Heart left ventricle (tissue), 16 donors: ENCODE measurements at regions not wholly inside any gene's neighbourhood (a gene's known extent, or its start where the extent isn't known, plus 50 kb on each side); places are given as distances from the start of the nearest gene placed in this dataset.

Source experiments
- ATAC-seq, 4 donors: fragments of 200-7000 bp; cut with Tn5 transposase; one replicate each; pipeline ENCODE4 v1.9.1; 2020 to 2022; ENCODE audit warnings: moderate library complexity in 4 of 4, mild to moderate bottlenecking in 3 of 4, moderate number of reproducible peaks in 1 of 4
- DNase-seq, 5 donors: peaks; one replicate each; pipeline ENCODE4 v3.0.0-alpha.2; 2020
- H3K27ac ChIP-seq, 12 donors: fragments of 200-600 bp; sonication (generic) in 4 of 12; one replicate each; pipeline versions ENCODE4 v1.5.0 to v1.8.0; 2016 to 2022; ENCODE audit warnings: mild to moderate bottlenecking in 2 of 12
- H3K27me3 ChIP-seq, 9 donors: fragments of 200-600 bp; sonication (generic) in 2 of 9; one replicate each; pipeline versions ENCODE4 v1.5.1 to v1.8.0; 2016 to 2022; ENCODE audit warnings: mild to moderate bottlenecking in 3 of 9
- H3K36me3 ChIP-seq, 9 donors: fragments of 200-600 bp; sonication (generic) in 2 of 9; one replicate each; pipeline versions ENCODE4 v1.5.0 to v1.8.0; 2018 to 2022; ENCODE audit warnings: mild to moderate bottlenecking in 2 of 9
- H3K4me1 ChIP-seq, 12 donors: fragments of 200-600 bp; sonication (generic) in 4 of 12; one replicate each; pipeline versions ENCODE4 v1.5.0 to v1.8.0; 2016 to 2022; ENCODE audit warnings: mild to moderate bottlenecking in 3 of 12
- H3K4me3 ChIP-seq, 12 donors: fragments of 200-600 bp; sonication (generic) in 4 of 12; one replicate each; pipeline versions ENCODE4 v1.5.0 to v1.8.0; 2017 to 2022; ENCODE audit warnings: mild to moderate bottlenecking in 9 of 12, moderate library complexity in 4 of 12
- H3K9me3 ChIP-seq, 12 donors: fragments of 200-600 bp; sonication (generic) in 4 of 12; one replicate each; pipeline versions ENCODE4 v1.5.0 to v1.8.0; 2016 to 2022; ENCODE audit warnings: mild to moderate bottlenecking in 1 of 12
- POLR2A ChIP-seq, 2 donors: fragments of 450-650 bp; IDR thresholded peaks; one replicate each; pipeline ENCODE4 v1.6.1; 2017; ENCODE audit warnings: antibody characterized with exemption in 2 of 2, mild to moderate bottlenecking in 2 of 2, moderate library complexity in 2 of 2
- WGBS, 4 donors: extraction: QIAGEN DNeasy Blood & Tissue Kit in 2 of 4; methylation state at CpG; one replicate each; pipeline versions ENCODE4 v1.1.5 to v1.1.7; 2013 to 2018; 5-methylcytosine and 5-hydroxymethylcytosine counted together
- intact Hi-C, 10 donors: fragments of 100-400 bp; cut with DNase I; formaldehyde crosslinking; loops; one replicate each; pipeline versions ENCODE4 v1.11.1 to v1.14.2; 2022
- TF ChIP-seq, protein P1 (sequence below), 12 donors: fragments of 200-600 bp; sonication (generic) in 4 of 12; IDR thresholded peaks; one replicate each; pipeline versions ENCODE4 v1.5.0 to v1.8.0; 2018 to 2022; ENCODE audit warnings: antibody characterized with exemption in 12 of 12, mild to moderate bottlenecking in 5 of 12
- donor health status: ischemic (EF 13 %, LVEDD 7.1; RV severe dilation, severe dysfunction).
- donor health status: healthy with polysubstance abuse.
- donor health status: DM: no; HTN: yes; CAD: no.
- donor health status: DM: no; HTN: no; CAD: no.
- donor health status: ischemic (EF 25% LVEDD 6.9; RV normal size, moderate dysfunction).
- donor health status: ischemic (EF 25% LVEDD 5.7; RV mildly dilated, moderate dysfunction).
- donor health status: healthy.
- donor health status: DM: yes; HTN: yes; CAD: no.
- donor health status: ischemic (EF 35%, LVEDD 5.7; RV mildly dilated, moderate dysfunction).
- donor health status: nonischemic (EF 11% LVEDD 7.7; RV severe dilation, severe dysfunction).
- donor health status: DM: yes; HTN: yes; CAD: no.
- donor health status: PGD.
- donor health status: ischemic (EF 29% LVEDD 5.4; RV normal size, mild dysfunction).
- donor health status: nonischemic (EF 23%, LVEDD 6.1; RV moderate dilation, normal function).

DNA sequence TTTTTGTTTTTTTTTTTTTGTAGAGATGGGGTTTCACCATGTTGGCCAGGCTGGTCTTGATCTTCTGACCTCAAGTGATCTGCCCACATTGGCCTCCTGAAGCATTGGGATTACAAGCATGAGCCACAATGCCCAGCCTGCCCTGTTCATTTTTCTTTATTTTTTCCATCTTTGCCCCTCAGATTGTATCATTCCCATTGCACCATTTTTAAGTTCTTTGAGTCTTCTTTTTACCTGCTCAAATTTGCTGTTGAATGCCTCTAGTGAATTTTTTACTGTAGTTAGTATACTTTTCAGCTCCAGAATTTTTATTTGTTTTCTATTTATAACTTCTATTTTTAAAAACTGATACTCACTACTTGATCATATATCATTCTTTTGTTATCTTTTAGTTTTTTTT lies 101.4 kb upstream of the SLC4A10 start:
- no peak overlapping the region for H3K27ac ChIP-seq

DNA sequence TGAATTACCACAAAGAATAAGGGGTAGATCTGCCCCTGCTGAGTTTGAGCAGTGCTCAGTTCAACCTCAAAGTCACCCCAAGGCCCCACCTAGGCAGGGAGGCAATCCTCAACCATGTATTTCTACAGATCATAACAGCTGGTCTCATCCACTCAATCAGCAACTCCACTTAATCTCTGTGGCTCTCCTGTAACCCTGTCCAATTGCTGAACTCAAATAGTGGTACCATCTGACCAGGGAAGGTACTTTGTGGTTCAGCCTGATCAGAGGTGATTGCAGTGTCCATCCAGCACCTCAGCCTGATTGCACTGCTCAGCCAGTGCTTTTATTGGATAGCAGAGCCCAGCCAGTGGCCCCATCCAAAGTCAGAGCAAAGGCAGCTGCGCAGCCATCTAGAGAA lies 91.0 kb upstream of the SLC4A10 start:
- ATAC-seq: no peak
- intact Hi-C loops: no loop called here
- Histone ChIP-seq H3K4me3 (no peak overlapping the region), H3K27me3 (no peaks in the 10 kb centered on the region), H3K27ac (no peak overlapping the region), H3K4me1 (no peaks in the 10 kb centered on the region), H3K9me3 (peaks cover 0 to 17% (median 7%) of the 10 kb centered on the region in 12 donors), H3K36me3 (no peaks in the 10 kb centered on the region)
- 89 to 96% (median 90%) methylated on average over 1 of the region's 1 CpG for WGBS, 4 donors
- DNase-seq: no peak
- no peak for TF ChIP-seq POLR2A (IDR thresholded peaks at IDR 0.05)

More for the DNA sequence above, 101.4 kb upstream of the SLC4A10 start:
- intact Hi-C loops: no loop called here
- ATAC-seq: no peak
- TF ChIP-seq, protein P1, sequence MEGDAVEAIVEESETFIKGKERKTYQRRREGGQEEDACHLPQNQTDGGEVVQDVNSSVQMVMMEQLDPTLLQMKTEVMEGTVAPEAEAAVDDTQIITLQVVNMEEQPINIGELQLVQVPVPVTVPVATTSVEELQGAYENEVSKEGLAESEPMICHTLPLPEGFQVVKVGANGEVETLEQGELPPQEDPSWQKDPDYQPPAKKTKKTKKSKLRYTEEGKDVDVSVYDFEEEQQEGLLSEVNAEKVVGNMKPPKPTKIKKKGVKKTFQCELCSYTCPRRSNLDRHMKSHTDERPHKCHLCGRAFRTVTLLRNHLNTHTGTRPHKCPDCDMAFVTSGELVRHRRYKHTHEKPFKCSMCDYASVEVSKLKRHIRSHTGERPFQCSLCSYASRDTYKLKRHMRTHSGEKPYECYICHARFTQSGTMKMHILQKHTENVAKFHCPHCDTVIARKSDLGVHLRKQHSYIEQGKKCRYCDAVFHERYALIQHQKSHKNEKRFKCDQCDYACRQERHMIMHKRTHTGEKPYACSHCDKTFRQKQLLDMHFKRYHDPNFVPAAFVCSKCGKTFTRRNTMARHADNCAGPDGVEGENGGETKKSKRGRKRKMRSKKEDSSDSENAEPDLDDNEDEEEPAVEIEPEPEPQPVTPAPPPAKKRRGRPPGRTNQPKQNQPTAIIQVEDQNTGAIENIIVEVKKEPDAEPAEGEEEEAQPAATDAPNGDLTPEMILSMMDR (IDR thresholded peaks at IDR 0.05): no peak
- TF ChIP-seq POLR2A (IDR thresholded peaks at IDR 0.05): no peak
- H3K9me3 ChIP-seq: peaks cover 0 to 35% (median 9%) of the 10 kb centered on the region in 12 donors
- H3K27me3 ChIP-seq: no peaks in the 10 kb centered on the region
- no peak overlapping the region for H3K4me3 ChIP-seq
- H3K4me1 ChIP-seq: no peaks in the 10 kb centered on the region
- no peak for DNase-seq
- H3K36me3 ChIP-seq: no peaks in the 10 kb centered on the region

DNA sequence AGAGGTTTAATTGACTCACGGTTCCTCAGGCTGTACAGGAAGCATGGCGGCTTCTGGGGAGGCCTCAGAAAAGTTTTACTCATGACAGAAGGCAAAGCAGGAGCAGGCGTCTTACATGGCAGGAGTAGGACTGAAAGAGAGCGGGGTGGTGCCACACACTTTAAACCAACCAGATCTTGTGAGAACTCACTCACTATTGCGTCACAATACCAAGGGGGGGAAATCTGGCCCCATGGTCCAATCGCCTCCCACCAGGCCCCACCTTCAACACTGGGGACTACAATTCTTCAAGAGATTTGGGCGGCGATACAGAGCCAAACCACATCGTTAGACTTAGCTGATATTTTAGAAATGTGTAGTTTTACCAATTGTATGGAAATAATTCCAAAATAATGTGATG lies 77.6 kb upstream of the SLC4A10 start:
- no peaks in the 10 kb centered on the region for H3K4me1 ChIP-seq
- H3K27me3 ChIP-seq: no peaks in the 10 kb centered on the region
- no peaks in the 10 kb centered on the region for H3K36me3 ChIP-seq
- WGBS, 4 donors: 86 to 91% (median 89%) methylated on average over 9 of the region's 9 CpGs
- H3K27ac ChIP-seq: no peak overlapping the region
- no peak for DNase-seq
- no peak overlapping the region for H3K4me3 ChIP-seq
- no peak for ATAC-seq
- no peak for TF ChIP-seq POLR2A (IDR thresholded peaks at IDR 0.05)
- TF ChIP-seq, protein P1 (IDR thresholded peaks at IDR 0.05): no peak
- intact Hi-C loops: no loop called here
- peaks cover 0 to 3% (median 0%) of the 10 kb centered on the region in 12 donors for H3K9me3 ChIP-seq

DNA sequence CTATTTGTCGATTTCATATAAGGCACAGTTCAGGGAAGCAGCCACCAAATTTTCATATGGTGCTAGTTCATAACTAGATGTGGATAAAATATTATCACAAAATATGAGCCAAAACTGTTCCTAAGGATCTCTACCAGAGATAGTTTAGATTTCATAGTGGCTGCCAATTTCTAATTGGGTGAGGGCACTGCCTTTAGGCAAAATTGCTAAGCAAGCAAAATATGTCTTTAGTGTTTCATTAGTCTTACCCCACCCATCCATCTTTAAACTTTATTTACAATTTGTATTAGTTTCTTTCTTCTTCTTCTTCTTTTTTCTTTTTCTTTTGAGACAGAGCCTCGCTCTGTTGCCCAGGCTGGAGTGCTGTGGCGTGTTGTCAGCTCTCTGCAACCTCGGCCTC lies 77.1 kb upstream of the SLC4A10 start:
- no peak for TF ChIP-seq POLR2A (IDR thresholded peaks at IDR 0.05)
- TF ChIP-seq, protein P1 (IDR thresholded peaks at IDR 0.05): no peak
- DNase-seq (no peak), ATAC-seq (no peak)
- Histone ChIP-seq H3K4me1 (no peaks in the 10 kb centered on the region), H3K9me3 (no peaks in the 10 kb centered on the region), H3K27me3 (no peaks in the 10 kb centered on the region), H3K36me3 (no peaks in the 10 kb centered on the region), H3K27ac (no peak overlapping the region), H3K4me3 (no peak overlapping the region)
- 76 to 80% (median 80%) methylated on average over 4 of the region's 4 CpGs for WGBS, 4 donors
- intact Hi-C loops: no loop called here

DNA sequence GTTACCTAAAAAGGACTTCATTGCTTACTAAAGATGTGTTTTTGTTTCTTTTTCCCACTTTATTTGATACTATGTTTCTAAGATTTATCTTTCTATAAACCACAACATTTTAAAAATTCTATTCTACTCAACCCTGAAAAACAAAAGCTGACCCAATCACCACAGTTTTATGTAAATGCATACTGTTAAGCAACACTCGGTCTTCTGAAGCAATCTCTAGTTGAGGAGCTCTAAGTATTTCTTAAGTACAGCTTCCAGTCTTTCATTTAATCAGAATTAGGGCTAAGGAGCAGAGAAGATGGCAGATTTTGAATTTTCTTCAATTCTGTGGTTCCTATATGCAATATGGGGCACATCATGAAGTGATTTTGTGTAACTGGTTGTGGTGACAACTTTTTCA lies 72.2 kb upstream of the SLC4A10 start:
- Histone ChIP-seq H3K4me1 (no peaks in the 10 kb centered on the region), H3K4me3 (no peak overlapping the region), H3K36me3 (no peaks in the 10 kb centered on the region), H3K9me3 (no peaks in the 10 kb centered on the region), H3K27me3 (no peaks in the 10 kb centered on the region), H3K27ac (no peak overlapping the region)
- TF ChIP-seq, protein P1 (IDR thresholded peaks at IDR 0.05): no peak
- no peak for TF ChIP-seq POLR2A (IDR thresholded peaks at IDR 0.05)
- DNase-seq: no peak
- 55 to 67% (median 62%) methylated on average over 1 of the region's 1 CpG for WGBS, 4 donors
- no peak for ATAC-seq
- intact Hi-C loops: no loop called here
